ENCODE measurements at regions not wholly inside any gene's neighbourhood (a gene's known extent, or its start where the extent isn't known, plus 50 kb on each side); places are given as distances from the start of the nearest gene placed in this dataset.

DNA sequence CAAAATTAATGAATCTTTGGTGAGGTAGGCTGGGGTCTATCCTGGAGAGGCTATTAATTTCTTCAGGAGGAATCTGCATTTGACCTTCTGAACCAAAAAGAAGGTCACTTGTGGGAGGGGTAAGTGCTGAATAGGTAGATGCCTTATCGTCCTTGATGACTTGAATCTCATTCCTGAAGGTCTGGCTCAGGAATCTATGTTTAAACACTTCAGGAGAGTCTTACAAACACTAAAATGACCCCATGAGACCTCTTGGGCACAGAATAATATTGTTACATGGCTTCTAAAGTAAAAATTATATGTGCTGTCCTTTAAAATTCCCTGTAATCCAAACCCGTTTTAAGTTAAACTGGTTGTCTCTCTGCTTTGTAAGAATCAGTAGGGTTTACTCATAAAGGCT is 55.0 kb upstream of the FGGY start:
- TF ChIP-seq YY1 (IDR thresholded peaks at IDR 0.05; ENCODE audit: insufficient read depth, insufficient read length) (no peak), SUZ12 (IDR thresholded peaks at IDR 0.05; ENCODE audit: extremely low read depth, insufficient read depth, insufficient read length) (no peak)
